HG03280 (cell line): ENCODE measurements at regions not wholly inside any gene's neighbourhood (a gene's known extent, or its start where the extent isn't known, plus 50 kb on each side); places are given as distances from the start of the nearest gene placed in this dataset.
"Not testable (repeated sequence)": the region's sequence is repeated elsewhere in the genome, so short reads cannot be mapped to it uniquely, and the experiment has no call there.

Experiments
- ATAC-seq: cut with Tn5 transposase; IDR thresholded peaks from one replicate; pipeline ENCODE4 v1.9.1; 2021; ENCODE audit warnings: mild to moderate bottlenecking, moderate library complexity; ENCODE audit not compliant: unreplicated experiment

GRCh38 chr12:89192429-89192828, 159.9 kb downstream of the DUSP6 start:
- ATAC-seq = no peak

- ATAC-seq = not testable (repeated sequence)
Measured at GRCh38 chr12:89191597-89191996, 160.7 kb downstream of the DUSP6 start.

- ATAC-seq = no peak
Measured at GRCh38 chr12:89189448-89189847, 162.9 kb downstream of the DUSP6 start.

DNA sequence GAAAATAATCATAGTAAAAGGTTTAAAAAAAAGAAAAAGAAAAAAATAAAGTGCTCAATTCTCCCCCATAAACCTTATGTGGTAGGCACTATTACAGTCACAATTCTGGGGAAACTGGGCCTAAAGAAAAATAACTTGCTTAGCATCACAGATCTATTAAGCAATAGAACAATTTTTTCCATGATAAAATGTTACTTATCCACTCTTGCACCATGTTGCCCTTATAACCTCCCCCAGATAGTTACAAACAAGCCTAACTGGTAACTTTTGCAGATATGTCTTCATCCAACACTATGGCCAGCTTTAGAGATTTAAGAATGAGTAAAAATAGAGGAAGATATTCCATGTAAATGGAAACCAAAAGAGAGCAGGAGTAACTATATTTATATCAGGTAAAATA, 164.8 kb downstream of the DUSP6 start:
- no peak for ATAC-seq

GRCh38 chr12:89185889-89186288, 166.4 kb downstream of the DUSP6 start:
- ATAC-seq = no peak

DNA sequence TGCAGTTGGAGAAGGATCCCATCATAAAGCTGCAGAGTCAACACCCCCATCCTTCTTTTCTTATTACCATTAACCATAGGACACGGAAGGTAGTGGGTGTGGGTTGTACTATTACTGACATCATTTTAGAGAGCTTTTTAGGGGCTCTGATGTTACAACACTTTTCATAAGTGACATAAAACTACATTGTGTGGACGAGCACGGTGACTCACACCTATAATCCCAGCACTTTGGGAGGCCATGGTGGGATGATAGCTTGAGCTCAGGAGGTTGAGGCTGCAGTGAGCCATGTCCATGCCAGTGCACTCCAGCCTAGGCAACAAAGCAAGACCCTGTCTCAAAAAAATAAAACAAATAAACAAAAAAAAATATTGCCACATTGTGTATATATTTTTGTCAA, 167.1 kb downstream of the DUSP6 start:
- no peak for ATAC-seq

DNA sequence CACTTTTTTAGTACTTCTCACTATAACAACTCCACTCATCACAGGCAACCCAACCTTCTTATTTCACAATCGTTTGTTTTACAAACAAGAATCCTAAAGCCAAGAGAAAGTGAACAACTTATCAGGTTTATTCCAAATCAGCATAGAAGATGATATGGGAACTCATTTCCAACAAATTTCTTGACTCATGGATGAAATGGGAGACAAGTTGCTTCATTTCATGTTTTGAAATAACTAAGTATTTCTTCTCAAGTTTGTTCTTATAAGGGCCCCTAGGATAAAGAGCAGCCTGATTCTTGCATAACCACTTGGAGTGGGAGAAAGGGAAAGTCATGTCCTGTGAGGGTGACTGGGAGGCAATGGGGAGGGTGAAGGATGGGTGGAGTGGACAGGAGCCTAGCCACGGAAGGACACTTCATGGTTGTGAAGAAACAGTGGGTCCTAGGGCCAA, 168.3 kb downstream of the DUSP6 start:
- no peak for ATAC-seq

- no peak for ATAC-seq
Measured at GRCh38 chr12:89181271-89181920, 170.9 kb downstream of the DUSP6 start.

DNA sequence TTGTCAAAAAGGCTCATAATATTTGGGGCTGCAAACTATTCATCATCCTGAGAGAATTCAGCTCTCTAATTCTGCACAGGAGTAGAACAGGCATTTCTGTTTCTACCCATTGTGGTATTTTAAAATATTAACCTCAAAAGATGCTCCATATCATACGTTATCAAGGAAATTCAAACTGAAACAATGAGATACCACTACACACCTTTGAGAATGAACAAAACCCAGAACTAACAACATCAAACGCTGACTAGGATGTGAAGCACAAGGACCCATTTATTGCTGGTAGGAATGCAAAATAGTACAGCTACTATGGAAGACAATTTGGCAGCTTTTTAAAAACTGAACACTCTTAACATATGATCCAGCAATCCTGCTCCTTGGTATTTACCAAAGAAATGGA, 171.8 kb downstream of the DUSP6 start:
- no peak for ATAC-seq

- no peak for ATAC-seq
Measured at GRCh38 chr12:89179983-89180382, 172.3 kb downstream of the DUSP6 start.

- ATAC-seq = no peak
Measured at GRCh38 chr12:89179245-89179644, 173.1 kb downstream of the DUSP6 start.

DNA sequence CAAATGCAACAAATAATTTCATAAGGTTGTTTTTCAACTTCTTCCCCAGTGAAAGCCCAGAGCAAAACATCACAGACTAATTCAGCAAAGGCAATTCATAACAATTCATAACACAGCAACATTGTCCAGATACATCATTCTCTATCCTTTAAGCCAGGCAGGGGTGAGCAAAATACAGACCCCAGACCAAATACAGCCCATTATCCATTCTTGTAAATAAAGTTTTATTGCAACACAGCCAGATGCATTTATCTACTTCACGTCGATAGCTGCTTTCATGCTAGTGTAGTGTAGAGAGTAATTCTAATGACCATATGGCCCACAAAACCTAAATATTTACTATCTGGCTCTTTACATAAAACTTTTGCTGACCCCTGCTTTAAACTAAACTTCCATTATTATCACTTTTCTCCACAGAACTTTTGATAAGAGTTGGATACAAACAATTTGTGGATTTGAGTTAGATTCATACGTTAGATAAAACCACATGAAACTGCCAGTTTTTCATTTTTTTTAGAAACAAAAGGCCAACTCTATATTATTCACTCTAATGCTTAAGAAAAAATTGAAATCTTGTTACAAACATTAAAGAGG, 174.4 kb downstream of the DUSP6 start:
- ATAC-seq = no peak

DNA sequence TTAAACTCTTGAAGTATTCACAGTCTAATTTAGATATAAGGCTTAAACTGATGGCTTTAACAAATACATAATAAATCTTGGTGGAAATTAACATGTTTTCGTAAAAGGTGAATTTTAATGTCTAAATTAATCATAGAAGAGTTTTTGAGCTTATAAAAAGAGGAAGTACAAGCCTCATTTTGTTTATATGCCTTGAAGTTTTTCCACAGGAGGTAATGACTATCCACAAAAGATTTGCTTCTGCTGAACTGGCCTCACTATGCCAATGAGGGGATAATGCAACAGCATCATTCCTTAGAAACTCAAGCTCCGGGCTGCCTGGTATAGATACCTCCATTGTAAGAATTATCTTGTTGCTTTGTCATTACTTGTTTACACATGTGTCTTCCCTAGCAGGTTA, 175.6 kb downstream of the DUSP6 start:
- ATAC-seq = no peak

DNA sequence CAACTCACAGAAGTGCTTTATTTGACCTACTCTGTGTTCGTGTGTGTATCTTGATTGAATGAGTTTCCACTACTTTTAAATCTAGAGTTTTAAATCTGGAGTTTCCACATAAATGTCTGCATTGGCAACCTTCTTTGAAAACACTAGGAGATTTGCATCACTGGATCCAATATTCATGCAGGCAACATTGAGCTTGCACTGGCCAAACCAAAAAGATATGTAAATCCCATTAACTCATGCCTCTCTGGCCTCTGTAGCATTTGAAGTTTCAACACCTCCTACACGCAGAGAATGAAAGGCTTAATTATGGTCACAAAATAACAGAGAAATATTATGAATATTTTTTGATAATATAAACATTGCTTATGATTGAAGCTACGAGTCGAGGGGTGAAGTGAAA, 178.6 kb downstream of the DUSP6 start:
- ATAC-seq = no peak

DNA sequence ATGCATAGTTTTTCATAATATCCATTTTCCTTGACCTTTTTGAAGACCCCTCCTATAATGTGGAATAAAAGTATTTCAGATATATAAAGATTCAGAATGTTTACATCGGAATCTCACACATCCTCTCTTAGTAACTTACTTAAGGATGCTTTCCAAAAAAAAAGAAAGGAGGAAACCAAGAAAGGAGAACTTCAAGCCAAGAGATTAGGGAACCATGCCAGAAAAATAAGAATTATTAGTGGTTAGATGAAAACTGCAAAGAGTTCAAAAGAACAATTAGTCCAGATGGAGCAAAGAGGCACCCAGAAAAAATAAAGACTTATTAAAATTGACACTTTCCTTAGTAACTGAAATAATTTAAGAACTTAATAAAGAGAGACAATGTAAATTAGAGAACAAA, 179.2 kb downstream of the DUSP6 start:
- ATAC-seq = no peak

DNA sequence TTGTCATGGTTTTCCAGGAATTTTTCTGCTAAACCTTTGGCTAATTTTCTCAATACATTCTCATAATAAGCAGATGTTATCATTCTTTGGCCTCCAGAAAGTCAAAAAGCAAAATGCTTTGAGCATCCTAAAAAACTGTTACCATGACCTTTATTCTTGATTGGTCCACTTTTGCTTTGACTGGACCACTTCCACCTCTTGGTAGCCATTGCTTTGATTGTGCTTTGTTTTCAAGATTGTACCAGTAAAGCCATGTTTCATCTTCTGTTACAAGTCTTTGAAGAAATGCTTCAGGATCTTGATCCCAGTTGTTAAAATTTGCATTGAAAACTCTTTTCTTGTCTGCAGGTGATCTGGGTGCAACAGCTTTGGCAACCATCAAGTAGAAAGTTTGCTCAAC, 180.1 kb downstream of the DUSP6 start:
- ATAC-seq = no peak

DNA sequence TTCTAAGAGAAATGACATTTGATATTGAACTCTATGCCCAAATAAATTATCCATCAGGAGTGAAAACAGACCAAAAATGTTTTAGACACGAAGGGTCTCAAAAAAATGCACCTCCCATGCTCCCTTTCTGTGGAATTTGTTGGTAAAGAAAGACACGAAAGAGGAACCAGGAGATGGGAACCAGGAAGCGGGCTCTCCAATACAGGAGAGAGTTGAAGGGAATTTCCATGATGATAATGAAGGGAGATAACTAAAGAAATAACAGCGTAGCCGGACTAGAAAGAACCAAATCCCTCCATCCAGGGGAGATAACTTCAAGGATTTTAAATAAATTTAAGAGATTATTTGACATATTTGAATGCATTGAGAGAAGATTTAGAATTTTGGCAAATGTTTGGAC, 183.0 kb downstream of the DUSP6 start:
- no peak for ATAC-seq

DNA sequence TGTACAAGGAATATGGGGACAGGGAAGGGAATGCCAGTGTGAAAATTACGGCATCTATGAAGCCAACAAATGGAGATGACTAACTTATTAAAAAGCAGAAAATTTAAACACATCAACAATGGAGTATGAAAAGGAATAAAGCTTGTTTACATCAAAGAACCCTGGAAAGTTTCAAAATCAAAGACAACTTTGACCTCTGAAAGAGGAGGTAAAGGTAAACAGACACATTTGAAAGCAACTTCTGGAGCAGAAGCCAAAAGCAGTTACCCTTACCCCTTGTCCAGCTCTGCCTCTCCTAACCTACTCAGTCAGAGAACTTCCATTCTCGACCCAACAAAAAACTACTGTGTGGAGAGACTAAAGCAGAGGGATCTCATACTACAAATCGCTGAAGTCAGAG, 184.3 kb downstream of the DUSP6 start:
- ATAC-seq = no peak

DNA sequence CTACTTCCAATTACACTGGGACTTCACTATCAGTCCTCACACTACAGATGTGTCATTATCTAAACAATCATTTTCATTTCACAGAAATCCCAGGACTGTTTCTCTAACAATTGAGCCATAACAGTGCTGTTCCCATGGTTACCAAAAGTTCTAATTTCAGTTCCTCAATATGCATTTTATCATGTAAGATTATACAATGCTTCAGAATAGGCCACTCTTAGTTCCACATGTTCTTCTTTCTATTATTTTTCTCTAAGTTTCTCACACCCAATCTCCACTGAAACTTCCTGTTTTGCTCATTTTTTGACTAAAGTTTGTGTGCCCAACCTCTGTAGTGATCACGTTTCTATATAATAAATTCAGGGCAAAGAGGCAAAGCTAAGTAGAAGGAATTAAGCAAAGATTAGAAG, 185.8 kb downstream of the DUSP6 start:
- peak; percentile 95 for ATAC-seq

DNA sequence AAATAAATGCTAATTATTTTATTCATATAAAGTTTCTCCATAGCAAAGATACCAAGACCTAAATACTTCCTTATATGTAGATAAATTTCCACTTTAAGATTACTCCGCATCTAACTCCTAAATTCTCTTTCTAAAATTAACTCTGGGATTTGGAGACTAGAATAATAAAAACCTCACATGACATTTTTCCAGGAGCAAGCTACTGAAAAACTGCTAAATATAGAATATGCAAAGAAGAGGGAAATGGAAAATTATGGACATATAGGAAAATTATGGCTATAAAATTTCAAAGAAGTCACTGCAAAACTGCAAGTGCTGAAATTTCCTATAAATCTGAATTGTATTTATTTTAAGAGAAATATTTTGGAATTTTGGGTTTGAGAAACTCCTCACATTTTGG, 186.2 kb downstream of the DUSP6 start:
- ATAC-seq = no peak

DNA sequence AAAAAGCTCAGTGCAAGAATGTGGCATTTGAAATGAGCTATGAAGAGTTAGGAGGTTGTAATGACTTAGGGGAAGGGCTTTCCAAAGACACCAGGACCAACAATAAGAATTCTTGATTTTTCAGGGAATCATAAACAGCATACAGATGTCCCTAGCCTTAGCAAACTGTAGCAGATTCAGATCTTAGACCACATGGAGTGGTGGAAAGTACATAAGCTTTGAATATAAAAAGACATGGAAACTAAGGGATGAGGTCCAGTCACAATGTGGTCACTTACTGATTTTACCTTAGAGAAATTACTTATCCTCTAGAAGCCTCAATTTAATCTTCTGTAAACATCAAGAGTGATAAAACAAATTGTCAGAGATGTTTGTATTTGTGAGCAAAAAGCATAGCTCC, 186.6 kb downstream of the DUSP6 start:
- ATAC-seq = no peak

DNA sequence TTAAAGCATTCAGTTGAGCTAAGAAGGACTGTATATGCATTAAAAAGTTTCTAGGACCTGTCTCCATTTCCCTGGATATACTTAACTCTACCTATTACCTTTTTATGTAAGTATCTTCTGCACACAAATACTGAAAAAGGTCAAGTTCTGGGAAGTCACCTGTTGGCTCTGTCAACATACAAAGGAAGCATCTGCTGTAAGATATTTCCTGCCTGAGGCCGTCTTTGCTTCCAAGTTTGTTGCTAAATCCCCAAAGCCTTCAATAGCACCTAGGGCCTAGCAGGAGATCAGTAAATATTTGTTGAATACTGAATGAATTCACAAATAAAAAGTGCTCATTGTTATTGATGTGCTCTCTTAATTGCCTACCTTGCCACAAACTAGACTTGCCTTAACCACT, 188.4 kb downstream of the DUSP6 start:
- ATAC-seq = no peak
